NCI-H2227 (cell line): ENCODE measurements at regions not wholly inside any gene's neighbourhood (a gene's known extent, or its start where the extent isn't known, plus 50 kb on each side); places are given as distances from the start of the nearest gene placed in this dataset.
"Not testable (repeated sequence)": the region's sequence is repeated elsewhere in the genome, so short reads cannot be mapped to it uniquely, and the experiment has no call there.

Source experiments
- DNase-seq: peaks from one replicate; lab custom pipeline; 2025; ENCODE audit not compliant: unreplicated experiment; lab: John Stamatoyannopoulos, UW

GRCh38 chr1:109857702-109858101 is 52.9 kb upstream of the CSF1 start:
- DNase-seq: not testable (repeated sequence)

GRCh38 chr1:109855986-109856385 is 54.7 kb upstream of the CSF1 start:
- not testable (repeated sequence) for DNase-seq

- DNase-seq: not testable (repeated sequence)
These were observed 56.7 kb upstream of the CSF1 start for GRCh38 chr1:109853972-109854371.

GRCh38 chr1:109852221-109853015 is 58.2 kb upstream of the CSF1 start:
- DNase-seq: not testable (repeated sequence)

- no peak for DNase-seq
These were observed 59.8 kb upstream of the CSF1 start for GRCh38 chr1:109850827-109851226.

- no peak for DNase-seq
These were observed 60.5 kb upstream of the CSF1 start for GRCh38 chr1:109850194-109850593.

GRCh38 chr1:109849655-109850054 is 61.0 kb upstream of the CSF1 start:
- no peak for DNase-seq

GRCh38 chr1:109847251-109847650 is 63.4 kb upstream of the CSF1 start:
- DNase-seq: no peak

- DNase-seq: no peak
These were observed 63.8 kb upstream of the CSF1 start for GRCh38 chr1:109846846-109847245.

GRCh38 chr1:109846162-109846561 is 64.5 kb upstream of the CSF1 start:
- peak; percentile 25 for DNase-seq

GRCh38 chr1:109845658-109846057 is 65.0 kb upstream of the CSF1 start:
- DNase-seq: no peak

GRCh38 chr1:109844609-109845008 is 66.0 kb upstream of the CSF1 start:
- DNase-seq: no peak

- DNase-seq: no peak
These were observed 70.5 kb upstream of the CSF1 start for GRCh38 chr1:109840011-109840629.

- DNase-seq: not testable (repeated sequence)
These were observed 71.4 kb upstream of the CSF1 start for GRCh38 chr1:109839276-109839675.

GRCh38 chr1:109838838-109839240 is 71.8 kb upstream of the CSF1 start:
- DNase-seq: no peak

- DNase-seq: no peak
These were observed 72.6 kb upstream of the CSF1 start for GRCh38 chr1:109837852-109838570.

GRCh38 chr1:109835645-109836044 is 71.9 kb upstream of the EPS8L3 start:
- DNase-seq: not testable (repeated sequence)

- no peak for DNase-seq
These were observed 71.2 kb upstream of the EPS8L3 start for GRCh38 chr1:109834951-109835350.

GRCh38 chr1:109832945-109833344 is 69.2 kb upstream of the EPS8L3 start:
- no peak for DNase-seq

GRCh38 chr1:109828756-109829505 is 65.2 kb upstream of the EPS8L3 start:
- DNase-seq: no peak

GRCh38 chr1:109827986-109828385 is 64.3 kb upstream of the EPS8L3 start:
- DNase-seq: no peak
